CD14-positive monocyte (primary cell): ENCODE measurements at regions not wholly inside any gene's neighbourhood (a gene's known extent, or its start where the extent isn't known, plus 50 kb on each side); places are given as distances from the start of the nearest gene placed in this dataset.
A peak's percentile ranks its signal among the peaks of the same experiment; 100 is the strongest.

Experiments
- DNase-seq, 3 donors: peaks; one replicate each; pipeline ENCODE4 v3.0.0-alpha.2; 2011 to 2022
- H2AFZ ChIP-seq: 2 replicates; pipeline ENCODE4 v1.6.0; 2012; ENCODE audit warnings: mild to moderate bottlenecking, low read depth, low read length, inconsistent platforms; ENCODE audit not compliant: insufficient read depth, poor library complexity, severe bottlenecking
- H3K27ac ChIP-seq, 2 donors: 1 replicate in 1 of 2; 2 replicates in 1 of 2; pipeline ENCODE4 v1.5.1; 2012 to 2013; ENCODE audit warnings: low read length in 2 of 2, control low read depth in 1 of 2, inconsistent platforms in 1 of 2, low read depth in 1 of 2, mild to moderate bottlenecking in 1 of 2
- H3K27me3 ChIP-seq, 2 donors: one replicate each; pipeline versions ENCODE4 v1.6.0 to v1.6.1; 2011 to 2013; ENCODE audit warnings: low read length in 2 of 2; ENCODE audit not compliant: control insufficient read depth in 2 of 2, insufficient read depth in 2 of 2
- H3K36me3 ChIP-seq, 2 donors: replicated peaks in 1 of 2; 1 replicate in 1 of 2; 2 replicates in 1 of 2; pipeline versions ENCODE4 v1.5.1 to v1.6.1; 2012 to 2013; ENCODE audit warnings: low read length in 2 of 2, control low read depth in 1 of 2, inconsistent platforms in 1 of 2, mild to moderate bottlenecking in 1 of 2; ENCODE audit not compliant: insufficient read depth in 2 of 2, control insufficient read depth in 1 of 2
- H3K4me1 ChIP-seq, 2 donors: 1 replicate in 1 of 2; 2 replicates in 1 of 2; pipeline versions ENCODE4 v1.5.1 to v1.6.1; 2012 to 2013; ENCODE audit warnings: low read length in 2 of 2, control low read depth in 1 of 2, inconsistent platforms in 1 of 2, mild to moderate bottlenecking in 1 of 2, moderate library complexity in 1 of 2; ENCODE audit not compliant: insufficient read depth in 2 of 2, control insufficient read depth in 1 of 2
- H3K4me2 ChIP-seq: replicated peaks from 2 replicates; pipeline ENCODE3; 2012; ENCODE audit warnings: low read length, moderate library complexity, mild to moderate bottlenecking; ENCODE audit not compliant: poor library complexity, severe bottlenecking; ENCODE audit errors: extremely low read depth
- H3K4me3 ChIP-seq, 3 experiments: fragments of 200-600 bp in 1 of 3; sonication (generic) in 1 of 3; replicated peaks in 1 of 3; 1 replicate in 2 of 3; 2 replicates in 1 of 3; pipeline ENCODE4 v1.5.1; 2011 to 2013; ENCODE audit warnings: low read length in 3 of 3, mild to moderate bottlenecking in 3 of 3, control low read depth in 2 of 3, low read depth in 2 of 3, inconsistent platforms in 1 of 3, moderate library complexity in 1 of 3
- H3K79me2 ChIP-seq: 2 replicates; pipeline ENCODE4 v1.6.0; 2012; ENCODE audit warnings: mild to moderate bottlenecking, control low read depth, inconsistent platforms, low read length, moderate library complexity; ENCODE audit not compliant: insufficient read depth
- H3K9ac ChIP-seq: 2 replicates; pipeline ENCODE4 v1.6.0; 2017; ENCODE audit warnings: low read length, mild to moderate bottlenecking; ENCODE audit not compliant: insufficient read depth, poor library complexity, severe bottlenecking
- H3K9me3 ChIP-seq, 2 donors: replicated peaks in 1 of 2; 1 replicate in 1 of 2; 2 replicates in 1 of 2; pipeline versions ENCODE4 v1.5.1 to v1.6.1; 2012 to 2013; ENCODE audit warnings: low read length in 2 of 2, control low read depth in 1 of 2; ENCODE audit not compliant: control insufficient read depth in 1 of 2, insufficient read depth in 1 of 2
- H4K20me1 ChIP-seq: 2 replicates; pipeline ENCODE4 v1.6.0; 2012; ENCODE audit warnings: mild to moderate bottlenecking, low read length, control low read depth, moderate library complexity; ENCODE audit not compliant: insufficient read depth
- H3K27ac Mint-ChIP-seq, 7 donors: one replicate each; pipeline ENCODE4 v1.8.0; 2020; ENCODE audit warnings: mild to moderate bottlenecking in 7 of 7, mixed read lengths in 7 of 7, moderate library complexity in 6 of 7, inconsistent platforms in 2 of 7
- H3K27me3 Mint-ChIP-seq, 3 donors: one replicate each; pipeline ENCODE4 v1.8.0; 2021 to 2022; ENCODE audit warnings: low read depth in 3 of 3, mild to moderate bottlenecking in 3 of 3, mixed read lengths in 3 of 3, moderate library complexity in 3 of 3, inconsistent platforms in 1 of 3
- H3K36me3 Mint-ChIP-seq, 2 donors: one replicate each; pipeline ENCODE4 v1.8.0; 2020; ENCODE audit warnings: mixed read lengths in 2 of 2, inconsistent platforms in 1 of 2, mild to moderate bottlenecking in 1 of 2
- H3K4me1 Mint-ChIP-seq: one replicate; pipeline ENCODE4 v1.8.0; 2020; ENCODE audit warnings: mild to moderate bottlenecking, mixed read lengths
- H3K4me3 Mint-ChIP-seq, 2 donors: one replicate each; pipeline ENCODE4 v1.8.0; 2020; ENCODE audit warnings: mild to moderate bottlenecking in 2 of 2, mixed read lengths in 2 of 2, moderate library complexity in 1 of 2
- H3K9me3 Mint-ChIP-seq, 7 donors: one replicate each; pipeline ENCODE4 v1.8.0; 2020 to 2022; ENCODE audit warnings: mixed read lengths in 7 of 7, mild to moderate bottlenecking in 6 of 7, moderate library complexity in 6 of 7, inconsistent platforms in 2 of 7
- WGBS: methylation state at CpG from one replicate; pipeline ENCODE4 v1.1.5; 2013; ENCODE audit warnings: missing lambda C conversion rate; ENCODE audit not compliant: insufficient coverage; 5-methylcytosine and 5-hydroxymethylcytosine counted together
- intact Hi-C, 2 donors: fragments of 100-400 bp; cut with micrococcal nuclease; formaldehyde crosslinking; loops; one replicate each; pipeline versions ENCODE4 v1.15.0 to v1.15.1; 2023
- TF ChIP-seq, protein P1 (sequence below): fragments of 200-600 bp; IDR thresholded peaks from one replicate; pipeline ENCODE4 v1.8.0; 2022; ENCODE audit warnings: antibody characterized with exemption, mild to moderate bottlenecking

DNA sequence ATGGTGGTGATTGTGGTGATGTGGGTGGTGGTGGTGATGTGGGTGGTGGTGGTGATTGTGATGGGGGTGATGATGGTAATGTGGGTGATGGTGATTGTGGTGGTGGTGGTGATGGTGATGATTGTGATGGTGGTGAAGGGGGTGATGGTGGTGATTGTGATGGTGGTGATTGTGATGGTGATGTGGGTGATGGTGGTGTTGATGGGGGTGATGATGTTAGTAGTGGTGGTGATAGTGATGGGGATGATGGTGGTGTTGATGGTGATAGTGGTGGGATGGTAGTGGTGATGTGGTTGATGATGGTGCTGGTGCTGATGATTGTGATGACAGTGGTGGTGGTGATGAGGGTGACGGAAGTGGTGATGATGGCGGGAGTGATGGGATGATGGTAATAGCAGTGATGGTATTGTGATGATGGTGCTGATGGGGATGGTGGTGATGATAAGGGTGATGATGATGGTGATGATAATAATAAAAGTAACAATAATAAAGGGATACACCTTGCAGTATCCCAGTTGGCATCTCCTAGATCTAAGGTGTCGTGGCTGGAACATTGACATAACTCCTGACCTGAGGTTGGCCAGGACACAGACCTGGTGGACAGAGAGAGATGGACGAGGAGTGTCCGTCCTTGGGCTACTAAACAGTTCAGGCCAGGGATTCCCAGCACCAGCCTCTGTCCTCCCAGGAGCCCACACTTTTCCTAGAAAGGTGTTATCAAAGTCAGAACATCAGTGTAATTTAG lies 344.5 kb downstream of the SEC14L1 start:
- intact Hi-C loops = no loop called here
- DNase-seq = no peak
- no peaks in the 10 kb centered on the region for H3K4me1 ChIP-seq
- H2AFZ ChIP-seq = no peak overlapping the region
- H3K9me3 Mint-ChIP-seq = peaks cover 0 to 4% (median 0%) of the 10 kb centered on the region in 7 donors
- H3K4me1 Mint-ChIP-seq = no peaks in the 10 kb centered on the region
- no peak overlapping the region for H3K4me3 Mint-ChIP-seq
- H3K4me2 ChIP-seq = no peak overlapping the region
- H3K9ac ChIP-seq = no peak overlapping the region
- 100% methylated on average over 2 of the region's 5 CpGs for WGBS
- no peak overlapping the region for H3K27ac ChIP-seq
- no peak overlapping the region for H3K27ac Mint-ChIP-seq
- H3K9me3 ChIP-seq = no peaks in the 10 kb centered on the region
- TF ChIP-seq, protein P1, sequence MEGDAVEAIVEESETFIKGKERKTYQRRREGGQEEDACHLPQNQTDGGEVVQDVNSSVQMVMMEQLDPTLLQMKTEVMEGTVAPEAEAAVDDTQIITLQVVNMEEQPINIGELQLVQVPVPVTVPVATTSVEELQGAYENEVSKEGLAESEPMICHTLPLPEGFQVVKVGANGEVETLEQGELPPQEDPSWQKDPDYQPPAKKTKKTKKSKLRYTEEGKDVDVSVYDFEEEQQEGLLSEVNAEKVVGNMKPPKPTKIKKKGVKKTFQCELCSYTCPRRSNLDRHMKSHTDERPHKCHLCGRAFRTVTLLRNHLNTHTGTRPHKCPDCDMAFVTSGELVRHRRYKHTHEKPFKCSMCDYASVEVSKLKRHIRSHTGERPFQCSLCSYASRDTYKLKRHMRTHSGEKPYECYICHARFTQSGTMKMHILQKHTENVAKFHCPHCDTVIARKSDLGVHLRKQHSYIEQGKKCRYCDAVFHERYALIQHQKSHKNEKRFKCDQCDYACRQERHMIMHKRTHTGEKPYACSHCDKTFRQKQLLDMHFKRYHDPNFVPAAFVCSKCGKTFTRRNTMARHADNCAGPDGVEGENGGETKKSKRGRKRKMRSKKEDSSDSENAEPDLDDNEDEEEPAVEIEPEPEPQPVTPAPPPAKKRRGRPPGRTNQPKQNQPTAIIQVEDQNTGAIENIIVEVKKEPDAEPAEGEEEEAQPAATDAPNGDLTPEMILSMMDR = no peak
- H3K79me2 ChIP-seq = peaks cover 52% of the 10 kb centered on the region
- H3K27me3 ChIP-seq = no peaks in the 10 kb centered on the region
- no peaks in the 10 kb centered on the region for H3K27me3 Mint-ChIP-seq
- H3K36me3 Mint-ChIP-seq = peaks cover 40 to 44% of the 10 kb centered on the region in 2 donors
- H3K36me3 ChIP-seq = peaks cover 72 to 96% of the 10 kb centered on the region in 2 donors
- H3K4me3 ChIP-seq = no peak overlapping the region
- peaks cover 100% of the 10 kb centered on the region for H4K20me1 ChIP-seq

DNA sequence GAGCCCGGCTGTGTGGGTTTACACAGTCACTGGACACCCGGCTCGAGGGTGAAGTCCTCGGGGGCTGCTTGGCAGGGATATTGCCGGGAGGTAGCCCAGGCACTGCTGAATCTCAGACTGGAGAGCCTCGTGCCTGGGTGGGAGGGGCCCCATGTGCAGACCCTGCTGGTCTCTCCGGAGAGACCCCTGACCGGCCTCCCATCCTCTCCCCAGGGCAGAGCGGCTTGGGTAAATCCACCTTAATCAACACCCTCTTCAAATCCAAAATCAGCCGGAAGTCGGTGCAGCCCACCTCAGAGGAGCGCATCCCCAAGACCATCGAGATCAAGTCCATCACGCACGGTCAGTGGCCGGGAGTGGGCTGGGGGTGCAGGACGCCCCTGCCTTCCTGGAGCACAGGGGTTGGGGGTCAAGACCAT lies 346.5 kb downstream of the SEC14L1 start:
- Mint-ChIP-seq H3K4me1 (peaks cover 4% of the 10 kb centered on the region), H3K27me3 (no peaks in the 10 kb centered on the region), H3K9me3 (peaks cover 0 to 4% (median 0%) of the 10 kb centered on the region in 7 donors), H3K36me3 (peaks cover 43 to 64% of the 10 kb centered on the region in 2 donors), H3K4me3 (no peak overlapping the region), H3K27ac (peak overlapping the region in 1 of 7 donors; percentile 10)
- Histone ChIP-seq H3K27ac (no peak overlapping the region), H3K36me3 (peaks cover 77 to 97% of the 10 kb centered on the region in 2 donors), H3K4me1 (peaks cover 0 to 4% of the 10 kb centered on the region in 2 donors), H3K9ac (no peak overlapping the region), H3K4me3 (no peak overlapping the region), H4K20me1 (peaks cover 88% of the 10 kb centered on the region), H3K4me2 (no peak overlapping the region), H3K9me3 (no peaks in the 10 kb centered on the region), H3K27me3 (no peaks in the 10 kb centered on the region), H3K79me2 (peaks cover 33% of the 10 kb centered on the region), H2AFZ (no peak overlapping the region)
- DNase-seq = no peak
- intact Hi-C loops = no loop called here
- 97% methylated on average over 16 of the region's 17 CpGs for WGBS
- TF ChIP-seq, protein P1 = no peak
